H9 (cell line): ENCODE measurements at regions not wholly inside any gene's neighbourhood (a gene's known extent, or its start where the extent isn't known, plus 50 kb on each side); places are given as distances from the start of the nearest gene placed in this dataset.

Experiments
- DNase-seq: peaks from one replicate; pipeline ENCODE4 v3.0.0-alpha.2; 2017
- H2AFZ ChIP-seq: one replicate; pipeline ENCODE4 v1.6.1; 2013; ENCODE audit warnings: mild to moderate bottlenecking, low read length, control low read depth, moderate library complexity
- H2AK5ac ChIP-seq: 2 replicates; pipeline ENCODE4 v1.6.1; 2013; ENCODE audit warnings: low read length, control low read depth, mixed read lengths; ENCODE audit not compliant: insufficient read length
- H2BK120ac ChIP-seq: one replicate; pipeline ENCODE4 v1.6.1; 2013; ENCODE audit warnings: low read depth, mild to moderate bottlenecking, low read length, control low read depth, inconsistent platforms; ENCODE audit not compliant: poor library complexity, severe bottlenecking
- H2BK12ac ChIP-seq: 2 replicates; pipeline ENCODE4 v1.6.1; 2013; ENCODE audit warnings: low read length, control low read depth, mixed read lengths, low read depth; ENCODE audit not compliant: insufficient read length
- H2BK15ac ChIP-seq: 2 replicates; pipeline ENCODE4 v1.6.1; 2013; ENCODE audit warnings: low read depth, low read length, control low read depth
- H2BK20ac ChIP-seq: one replicate; pipeline ENCODE4 v1.6.1; 2013; ENCODE audit warnings: low read depth, mild to moderate bottlenecking, low read length, control low read depth, inconsistent platforms; ENCODE audit not compliant: poor library complexity, severe bottlenecking
- H2BK5ac ChIP-seq: 2 replicates; pipeline ENCODE4 v1.6.1; 2013; ENCODE audit warnings: low read length, control low read depth, mixed read lengths; ENCODE audit not compliant: insufficient read length
- H3K14ac ChIP-seq: 2 replicates; pipeline ENCODE4 v1.6.1; 2013; ENCODE audit warnings: low read length, control low read depth; ENCODE audit not compliant: insufficient read depth
- H3K18ac ChIP-seq: 2 replicates; pipeline ENCODE4 v1.6.1; 2013; ENCODE audit warnings: low read depth, mild to moderate bottlenecking, mixed read lengths, low read length, control low read depth; ENCODE audit not compliant: insufficient read length
- H3K23ac ChIP-seq: 2 replicates; pipeline ENCODE4 v1.6.1; 2013; ENCODE audit warnings: low read length, control low read depth, mixed read lengths, low read depth; ENCODE audit not compliant: insufficient read length
- H3K23me2 ChIP-seq: 2 replicates; pipeline ENCODE4 v1.6.1; 2013; ENCODE audit warnings: low read depth, mild to moderate bottlenecking, mixed read lengths, low read length, control low read depth; ENCODE audit not compliant: insufficient read length, poor library complexity, severe bottlenecking
- H3K27ac ChIP-seq: 2 replicates; pipeline ENCODE4 v1.5.1; 2013; ENCODE audit warnings: low read length, control low read depth, mixed read lengths, low read depth; ENCODE audit not compliant: insufficient read length
- H3K27me3 ChIP-seq: 2 replicates; pipeline ENCODE4 v1.6.1; 2013; ENCODE audit warnings: low read length, control low read depth, inconsistent platforms; ENCODE audit not compliant: insufficient read depth
- H3K4ac ChIP-seq: 2 replicates; pipeline ENCODE4 v1.6.1; 2013; ENCODE audit warnings: low read depth, mild to moderate bottlenecking, control low read depth, inconsistent platforms, low read length, moderate library complexity
- H3K4me1 ChIP-seq: 2 replicates; pipeline ENCODE4 v1.6.1; 2013; ENCODE audit warnings: low read length, control low read depth, inconsistent platforms; ENCODE audit not compliant: insufficient read depth
- H3K4me2 ChIP-seq: 2 replicates; pipeline ENCODE4 v1.6.1; 2013; ENCODE audit warnings: low read length, control low read depth, mixed read lengths; ENCODE audit not compliant: insufficient read length, insufficient read depth
- H3K56ac ChIP-seq: 2 replicates; pipeline ENCODE4 v1.6.1; 2013; ENCODE audit warnings: low read depth, mild to moderate bottlenecking, mixed read lengths, low read length, control low read depth; ENCODE audit not compliant: insufficient read length
- H3K79me1 ChIP-seq: 2 replicates; pipeline ENCODE4 v1.6.1; 2013; ENCODE audit warnings: low read depth, mild to moderate bottlenecking, moderate library complexity, low read length, control low read depth, inconsistent platforms; ENCODE audit not compliant: insufficient read depth, poor library complexity, severe bottlenecking
- H3K79me2 ChIP-seq: 2 replicates; pipeline ENCODE4 v1.6.1; 2013; ENCODE audit warnings: low read length, control low read depth, inconsistent platforms; ENCODE audit not compliant: insufficient read depth
- H3K9ac ChIP-seq: 2 replicates; pipeline ENCODE4 v1.6.1; 2013; ENCODE audit warnings: low read length, control low read depth, mixed read lengths; ENCODE audit not compliant: insufficient read length; ENCODE audit errors: extremely low read depth
- H3K9me3 ChIP-seq: one replicate; pipeline ENCODE4 v1.6.1; 2013; ENCODE audit warnings: low read depth, low read length, inconsistent platforms; ENCODE audit not compliant: control insufficient read depth
- H3T11ph ChIP-seq: one replicate; pipeline ENCODE4 v1.6.1; 2013; ENCODE audit warnings: mild to moderate bottlenecking, low read length, control low read depth, inconsistent platforms
- H4K20me1 ChIP-seq: one replicate; pipeline ENCODE4 v1.6.1; 2013; ENCODE audit not compliant: control insufficient read depth, insufficient read length, insufficient read depth
- H4K5ac ChIP-seq: 2 replicates; pipeline ENCODE4 v1.6.1; 2013; ENCODE audit warnings: low read depth, mild to moderate bottlenecking, mixed read lengths, low read length, control low read depth; ENCODE audit not compliant: insufficient read length
- H4K8ac ChIP-seq: replicated peaks from 2 replicates; pipeline ENCODE4 v1.6.1; 2013; ENCODE audit warnings: low read length, control low read depth, mixed read lengths, low read depth; ENCODE audit not compliant: insufficient read length
- H4K91ac ChIP-seq: 2 replicates; pipeline ENCODE4 v1.6.1; 2013; ENCODE audit warnings: low read depth, mild to moderate bottlenecking, moderate library complexity, mixed read lengths, low read length, control low read depth; ENCODE audit not compliant: insufficient read length
- H3K27ac Mint-ChIP-seq, 3 experiments: 2 replicates in 2 of 3; 3 replicates in 1 of 3; pipeline ENCODE4 v1.8.0; 2020 to 2021; ENCODE audit warnings: mixed read lengths in 3 of 3, mild to moderate bottlenecking in 1 of 3, moderate library complexity in 1 of 3
- H3K27me3 Mint-ChIP-seq: 2 replicates; pipeline ENCODE4 v1.8.0; 2021; ENCODE audit warnings: low read depth, mild to moderate bottlenecking, moderate library complexity, mixed read lengths
- H3K36me3 Mint-ChIP-seq, 3 experiments: 2 replicates in 2 of 3; 3 replicates in 1 of 3; pipeline ENCODE4 v1.8.0; 2020 to 2021; ENCODE audit warnings: low read depth in 3 of 3, mixed read lengths in 3 of 3; ENCODE audit not compliant: insufficient read depth in 1 of 3
- H3K4me1 Mint-ChIP-seq, 2 experiments: 2 replicates each; pipeline ENCODE4 v1.8.0; 2020; ENCODE audit warnings: mixed read lengths in 2 of 2
- H3K4me3 Mint-ChIP-seq, 2 experiments: 2 replicates in 1 of 2; 3 replicates in 1 of 2; pipeline ENCODE4 v1.8.0; 2020 to 2021; ENCODE audit warnings: mild to moderate bottlenecking in 2 of 2, mixed read lengths in 2 of 2, moderate library complexity in 1 of 2
- H3K9me3 Mint-ChIP-seq, 2 experiments: 2 replicates in 1 of 2; 3 replicates in 1 of 2; pipeline ENCODE4 v1.8.0; 2020; ENCODE audit warnings: mild to moderate bottlenecking in 2 of 2, mixed read lengths in 2 of 2, moderate library complexity in 1 of 2
- CTCF ChIP-seq: fragments of 200-600 bp; sonication (generic); conservative IDR thresholded peaks from 3 replicates; pipeline ENCODE4 v1.8.0; 2021; ENCODE audit warnings: antibody characterized with exemption, mild to moderate bottlenecking
- WGBS: extraction: QIAGEN DNeasy Blood & Tissue Kit; methylation state at CpG from one replicate; pipeline ENCODE4 v1.1.7; 2013; ENCODE audit warnings: missing lambda C conversion rate, low lambda C conversion rate, mixed read lengths; ENCODE audit not compliant: insufficient read length; ENCODE audit errors: extremely low coverage; 5-methylcytosine and 5-hydroxymethylcytosine counted together

GRCh38 chr7:46292741-46293140 is 371.7 kb upstream of the IGFBP3 start:
- no peak overlapping the region for H2BK15ac ChIP-seq
- no peaks in the 10 kb centered on the region for H3K79me2 ChIP-seq
- no peak overlapping the region for H3K4ac ChIP-seq
- H3K56ac ChIP-seq, result no peak overlapping the region
- H3K18ac ChIP-seq, result no peak overlapping the region
- H4K20me1 ChIP-seq, result no peaks in the 10 kb centered on the region
- H3K4me1 ChIP-seq, result no peaks in the 10 kb centered on the region
- H4K5ac ChIP-seq, result no peak overlapping the region
- no peaks in the 10 kb centered on the region for H3K27me3 ChIP-seq
- H2BK5ac ChIP-seq, result no peak overlapping the region
- no peak overlapping the region for H3K4me2 ChIP-seq
- H3K9ac ChIP-seq, result no peak overlapping the region
- no peak overlapping the region for H3K4me3 Mint-ChIP-seq
- no peak for DNase-seq
- no peak overlapping the region for H3T11ph ChIP-seq
- H2BK120ac ChIP-seq, result no peak overlapping the region
- no peaks in the 10 kb centered on the region for H3K79me1 ChIP-seq
- H3K14ac ChIP-seq, result no peak overlapping the region
- H2AK5ac ChIP-seq, result no peak overlapping the region
- WGBS, result no CpG with 5 or more reads among the region's 7 CpGs
- H3K23ac ChIP-seq, result no peak overlapping the region
- H3K36me3 Mint-ChIP-seq, result peaks cover 0 to 13% (median 6%) of the 10 kb centered on the region in 3 experiments; a peak in 3 of 7 replicates
- no peak overlapping the region for H4K91ac ChIP-seq
- no peak overlapping the region for H2AFZ ChIP-seq
- H2BK20ac ChIP-seq, result no peak overlapping the region
- H3K27me3 Mint-ChIP-seq, result no peaks in the 10 kb centered on the region
- H2BK12ac ChIP-seq, result no peak overlapping the region
- no peak overlapping the region for H3K27ac ChIP-seq
- H3K9me3 ChIP-seq, result no peaks in the 10 kb centered on the region
- no peak overlapping the region for H3K27ac Mint-ChIP-seq
- H3K23me2 ChIP-seq, result no peaks in the 10 kb centered on the region
- no peak overlapping the region for H4K8ac ChIP-seq
- TF ChIP-seq CTCF, result no peak
- H3K4me1 Mint-ChIP-seq, result peaks cover 0 to 3% of the 10 kb centered on the region in 2 experiments; a peak in 1 of 4 replicates
- H3K9me3 Mint-ChIP-seq, result peaks cover 9 to 13% of the 10 kb centered on the region in 2 experiments
